Progenitor cell of endocrine pancreas (in vitro differentiated cells): ENCODE measurements at regions not wholly inside any gene's neighbourhood (a gene's known extent, or its start where the extent isn't known, plus 50 kb on each side); places are given as distances from the start of the nearest gene placed in this dataset.
A peak's percentile ranks its signal among the peaks of the same experiment; 100 is the strongest.

ENCODE experiments used
- DNase-seq: peaks from one replicate; pipeline ENCODE4 v3.0.0; 2021; ENCODE audit warnings: low spot score; ENCODE audit not compliant: unreplicated experiment
- H3K27ac Mint-ChIP-seq: 2 replicates; pipeline ENCODE4 v1.8.0; 2021; ENCODE audit warnings: mild to moderate bottlenecking, moderate library complexity, mixed read lengths
- H3K27me3 Mint-ChIP-seq: 2 replicates; pipeline ENCODE4 v1.8.0; 2021; ENCODE audit warnings: mixed read lengths
- H3K36me3 Mint-ChIP-seq: 2 replicates; pipeline ENCODE4 v1.8.0; 2022; ENCODE audit warnings: mixed read lengths; ENCODE audit not compliant: insufficient read depth
- H3K4me1 Mint-ChIP-seq: 2 replicates; pipeline ENCODE4 v1.8.0; 2021; ENCODE audit warnings: low read depth, mixed read lengths
- H3K4me3 Mint-ChIP-seq: 2 replicates; pipeline ENCODE4 v1.8.0; 2021; ENCODE audit warnings: low read depth, mild to moderate bottlenecking, moderate library complexity, mixed read lengths
- H3K9me3 Mint-ChIP-seq: 2 replicates; pipeline ENCODE4 v1.8.0; 2021; ENCODE audit warnings: low read depth, mixed read lengths
- TF ChIP-seq, protein P1 (sequence below): fragments of 200-600 bp; sonication (generic); IDR thresholded peaks from one replicate; pipeline ENCODE4 v1.5.0; 2021; ENCODE audit warnings: antibody characterized with exemption, mild to moderate bottlenecking; ENCODE audit not compliant: unreplicated experiment

DNA sequence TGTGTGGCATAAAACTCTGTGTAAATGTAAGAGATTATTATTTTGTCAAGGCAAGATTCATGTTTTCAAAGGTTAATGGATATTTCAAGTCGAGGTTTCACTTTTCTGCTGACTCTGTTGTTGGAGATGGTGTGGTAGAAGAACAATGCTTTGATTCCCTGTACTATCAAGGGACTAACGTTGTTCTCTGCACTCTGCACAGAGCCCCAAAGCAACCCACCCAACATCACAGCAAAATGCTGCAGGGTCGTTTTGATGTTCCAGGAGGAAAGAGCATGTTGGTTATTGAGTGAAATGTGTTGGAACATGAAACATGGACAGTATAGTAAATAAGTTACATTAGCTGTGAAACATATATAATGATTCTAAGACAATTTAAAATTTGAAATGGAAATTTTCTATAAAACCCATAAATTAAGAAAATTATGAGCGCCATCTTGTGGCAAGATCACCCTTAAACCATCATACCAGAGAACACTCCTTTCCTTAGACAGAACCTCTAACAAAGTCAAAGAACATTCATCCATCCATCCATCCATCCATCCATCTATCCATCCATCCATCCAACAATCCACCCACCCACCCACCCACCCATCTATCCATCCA lies 164.4 kb upstream of the ZBED5 start:
- Mint-ChIP-seq H3K9me3 (no peaks in the 10 kb centered on the region), H3K27me3 (peaks cover 12% of the 10 kb centered on the region), H3K4me1 (no peaks in the 10 kb centered on the region), H3K4me3 (no peak overlapping the region), H3K36me3 (no peaks in the 10 kb centered on the region), H3K27ac (no peak overlapping the region)
- TF ChIP-seq, protein P1, sequence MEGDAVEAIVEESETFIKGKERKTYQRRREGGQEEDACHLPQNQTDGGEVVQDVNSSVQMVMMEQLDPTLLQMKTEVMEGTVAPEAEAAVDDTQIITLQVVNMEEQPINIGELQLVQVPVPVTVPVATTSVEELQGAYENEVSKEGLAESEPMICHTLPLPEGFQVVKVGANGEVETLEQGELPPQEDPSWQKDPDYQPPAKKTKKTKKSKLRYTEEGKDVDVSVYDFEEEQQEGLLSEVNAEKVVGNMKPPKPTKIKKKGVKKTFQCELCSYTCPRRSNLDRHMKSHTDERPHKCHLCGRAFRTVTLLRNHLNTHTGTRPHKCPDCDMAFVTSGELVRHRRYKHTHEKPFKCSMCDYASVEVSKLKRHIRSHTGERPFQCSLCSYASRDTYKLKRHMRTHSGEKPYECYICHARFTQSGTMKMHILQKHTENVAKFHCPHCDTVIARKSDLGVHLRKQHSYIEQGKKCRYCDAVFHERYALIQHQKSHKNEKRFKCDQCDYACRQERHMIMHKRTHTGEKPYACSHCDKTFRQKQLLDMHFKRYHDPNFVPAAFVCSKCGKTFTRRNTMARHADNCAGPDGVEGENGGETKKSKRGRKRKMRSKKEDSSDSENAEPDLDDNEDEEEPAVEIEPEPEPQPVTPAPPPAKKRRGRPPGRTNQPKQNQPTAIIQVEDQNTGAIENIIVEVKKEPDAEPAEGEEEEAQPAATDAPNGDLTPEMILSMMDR = peak; percentile 67
- DNase-seq = no peak

DNA sequence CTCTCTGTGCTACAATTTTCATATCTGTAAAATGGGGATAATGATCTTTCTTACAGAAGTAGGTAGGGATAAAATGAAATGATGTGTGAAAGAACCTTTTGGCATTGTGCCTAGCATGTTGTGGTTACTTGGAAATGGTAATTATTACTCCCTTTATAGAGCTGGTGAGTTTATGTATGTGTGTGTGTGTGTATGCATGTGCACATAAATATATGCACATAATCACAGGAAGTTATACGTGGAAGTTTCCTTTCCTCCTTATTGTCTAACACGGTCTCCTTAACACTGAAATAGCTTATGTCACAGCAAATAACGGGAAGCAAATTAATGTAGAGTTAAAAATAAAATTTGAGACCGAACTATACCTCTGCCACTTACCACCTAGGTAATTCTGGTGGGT lies 163.7 kb upstream of the ZBED5 start:
- no peaks in the 10 kb centered on the region for H3K36me3 Mint-ChIP-seq
- no peak overlapping the region for H3K27ac Mint-ChIP-seq
- TF ChIP-seq, protein P1 = no peak
- DNase-seq = no peak
- H3K4me3 Mint-ChIP-seq = no peak overlapping the region
- H3K27me3 Mint-ChIP-seq = peaks cover 12% of the 10 kb centered on the region
- no peaks in the 10 kb centered on the region for H3K9me3 Mint-ChIP-seq
- H3K4me1 Mint-ChIP-seq = peaks cover 2% of the 10 kb centered on the region

DNA sequence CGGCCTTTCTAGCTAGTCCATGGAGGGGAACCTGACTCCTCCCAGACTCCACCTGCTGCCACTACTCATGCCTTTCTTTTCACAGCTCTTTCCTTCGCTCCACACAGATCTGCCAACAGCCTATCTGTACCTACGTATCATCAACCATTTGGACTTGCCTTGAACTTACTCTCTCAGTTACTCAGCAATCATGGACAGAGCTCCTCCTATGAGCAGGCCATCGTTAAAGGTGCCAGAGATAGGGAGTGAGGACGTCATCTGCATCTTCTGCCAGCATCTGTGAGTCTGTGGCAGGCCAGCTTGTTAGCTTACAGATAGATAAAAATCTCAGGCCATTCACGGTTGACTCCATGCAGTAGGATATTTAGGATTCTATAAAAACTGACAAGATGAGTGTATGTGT lies 162.9 kb upstream of the ZBED5 start:
- TF ChIP-seq, protein P1 = no peak
- H3K27me3 Mint-ChIP-seq = peaks cover 12% of the 10 kb centered on the region
- H3K4me1 Mint-ChIP-seq = peaks cover 3% of the 10 kb centered on the region
- DNase-seq = no peak
- H3K36me3 Mint-ChIP-seq = no peaks in the 10 kb centered on the region
- no peaks in the 10 kb centered on the region for H3K9me3 Mint-ChIP-seq
- H3K4me3 Mint-ChIP-seq = no peak overlapping the region
- H3K27ac Mint-ChIP-seq = no peak overlapping the region

DNA sequence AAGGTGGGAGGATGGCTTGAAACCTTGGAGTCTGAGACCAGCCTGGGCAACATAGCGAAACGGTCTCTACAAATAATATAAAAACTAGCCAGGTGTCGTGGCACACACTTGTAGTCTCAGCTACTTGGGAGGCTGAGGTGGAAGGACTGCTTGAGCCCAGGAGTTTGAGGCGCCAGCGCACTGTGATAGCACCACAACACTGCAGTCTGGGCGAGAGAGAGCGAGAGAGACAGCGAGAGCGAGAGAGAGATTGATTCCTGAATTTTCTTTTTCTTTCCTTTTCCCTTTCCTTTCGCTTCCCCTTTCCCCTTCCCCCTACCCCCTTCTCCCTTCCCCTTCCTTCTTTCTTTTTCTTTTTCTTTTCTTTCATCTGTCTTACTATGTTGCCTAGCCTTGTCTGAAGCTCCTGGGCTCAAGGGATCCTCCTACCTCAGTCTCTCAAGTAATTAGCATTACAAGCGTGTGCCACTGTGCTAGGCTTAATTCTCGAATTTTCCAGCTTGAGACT lies 162.4 kb upstream of the ZBED5 start:
- Mint-ChIP-seq H3K9me3 (no peaks in the 10 kb centered on the region), H3K27me3 (peaks cover 12% of the 10 kb centered on the region), H3K4me1 (peaks cover 3% of the 10 kb centered on the region), H3K4me3 (no peak overlapping the region), H3K27ac (no peak overlapping the region), H3K36me3 (no peaks in the 10 kb centered on the region)
- DNase-seq = no peak
- TF ChIP-seq, protein P1 = no peak

DNA sequence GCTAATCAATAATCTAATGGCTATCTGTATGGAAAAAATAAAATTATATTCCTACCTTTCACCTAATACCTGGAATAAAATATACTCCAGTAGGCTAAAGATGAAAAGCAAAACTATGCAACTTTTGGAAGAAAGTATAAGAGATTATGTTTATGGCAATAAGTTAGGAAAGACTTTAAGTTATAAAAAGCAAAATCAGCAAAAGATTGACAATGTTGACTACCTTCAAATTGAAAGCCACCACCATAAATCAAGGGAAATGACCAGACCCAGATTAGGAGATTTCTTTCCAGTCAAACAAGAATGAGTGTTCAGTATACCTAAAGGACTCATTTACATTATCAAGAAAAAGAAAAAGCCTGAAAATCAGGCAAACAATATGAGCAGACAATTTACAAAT lies 159.1 kb upstream of the ZBED5 start:
- H3K27me3 Mint-ChIP-seq = peaks cover 12% of the 10 kb centered on the region
- no peak overlapping the region for H3K4me3 Mint-ChIP-seq
- peaks cover 3% of the 10 kb centered on the region for H3K4me1 Mint-ChIP-seq
- H3K27ac Mint-ChIP-seq = no peak overlapping the region
- TF ChIP-seq, protein P1 = no peak
- no peaks in the 10 kb centered on the region for H3K9me3 Mint-ChIP-seq
- H3K36me3 Mint-ChIP-seq = no peaks in the 10 kb centered on the region
- DNase-seq = no peak
